Sigmoid colon (tissue), 4 donors: ENCODE measurements at regions not wholly inside any gene's neighbourhood (a gene's known extent, or its start where the extent isn't known, plus 50 kb on each side); places are given as distances from the start of the nearest gene placed in this dataset.

ENCODE experiments used
- POLR2A ChIP-seq, 2 donors: fragments of 450-650 bp; IDR thresholded peaks; one replicate each; pipeline ENCODE4 v1.6.1; 2016; ENCODE audit warnings: antibody characterized with exemption in 2 of 2, mild to moderate bottlenecking in 2 of 2, moderate library complexity in 2 of 2
- POLR2AphosphoS5 ChIP-seq, 4 donors: sonication (generic); formaldehyde crosslinking; IDR thresholded peaks; one replicate each; pipeline ENCODE4 v1.6.1; 2017; ENCODE audit warnings: antibody characterized with exemption in 4 of 4
- TF ChIP-seq, protein P1 (sequence below), 4 experiments: fragments of 450-650 bp in 3 of 4; fragments of 200-600 bp in 1 of 4; IDR thresholded peaks; one replicate each; pipeline ENCODE4 v1.5.1; 2016 to 2019; ENCODE audit warnings: antibody characterized with exemption in 4 of 4, mild to moderate bottlenecking in 3 of 4, moderate library complexity in 2 of 4

DNA sequence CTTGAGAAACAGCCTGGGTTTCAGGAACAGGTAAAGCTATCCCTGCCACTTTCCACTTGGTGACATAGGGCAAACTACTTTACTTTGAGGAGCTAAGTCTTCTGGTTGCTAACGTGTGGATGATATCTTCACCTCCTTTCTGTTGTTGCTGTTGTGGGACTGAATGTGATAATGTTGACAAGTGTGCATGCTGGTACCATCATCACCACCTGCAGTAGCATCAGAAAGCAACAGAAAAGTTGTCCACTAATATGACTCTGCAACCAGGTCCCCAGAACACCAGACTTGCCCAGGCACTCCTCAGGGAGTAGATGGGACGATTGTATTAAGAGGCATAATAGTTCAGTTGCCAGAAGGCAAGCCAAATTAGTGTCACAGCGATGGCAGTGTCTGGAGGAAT, 203.2 kb upstream of the MCTP2 start:
- TF ChIP-seq, protein P1, sequence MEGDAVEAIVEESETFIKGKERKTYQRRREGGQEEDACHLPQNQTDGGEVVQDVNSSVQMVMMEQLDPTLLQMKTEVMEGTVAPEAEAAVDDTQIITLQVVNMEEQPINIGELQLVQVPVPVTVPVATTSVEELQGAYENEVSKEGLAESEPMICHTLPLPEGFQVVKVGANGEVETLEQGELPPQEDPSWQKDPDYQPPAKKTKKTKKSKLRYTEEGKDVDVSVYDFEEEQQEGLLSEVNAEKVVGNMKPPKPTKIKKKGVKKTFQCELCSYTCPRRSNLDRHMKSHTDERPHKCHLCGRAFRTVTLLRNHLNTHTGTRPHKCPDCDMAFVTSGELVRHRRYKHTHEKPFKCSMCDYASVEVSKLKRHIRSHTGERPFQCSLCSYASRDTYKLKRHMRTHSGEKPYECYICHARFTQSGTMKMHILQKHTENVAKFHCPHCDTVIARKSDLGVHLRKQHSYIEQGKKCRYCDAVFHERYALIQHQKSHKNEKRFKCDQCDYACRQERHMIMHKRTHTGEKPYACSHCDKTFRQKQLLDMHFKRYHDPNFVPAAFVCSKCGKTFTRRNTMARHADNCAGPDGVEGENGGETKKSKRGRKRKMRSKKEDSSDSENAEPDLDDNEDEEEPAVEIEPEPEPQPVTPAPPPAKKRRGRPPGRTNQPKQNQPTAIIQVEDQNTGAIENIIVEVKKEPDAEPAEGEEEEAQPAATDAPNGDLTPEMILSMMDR (IDR thresholded peaks at IDR 0.05), result no peak
- TF ChIP-seq POLR2A (IDR thresholded peaks at IDR 0.05) (no peak), POLR2AphosphoS5 (IDR thresholded peaks at IDR 0.05) (no peak)
